ENCODE measurements at regions not wholly inside any gene's neighbourhood (a gene's known extent, or its start where the extent isn't known, plus 50 kb on each side); places are given as distances from the start of the nearest gene placed in this dataset.

GRCh38 chr11:38448284-38448683 lies 1850.2 kb upstream of the RAG2 start:
- TF ChIP-seq POLR2A (IDR thresholded peaks at IDR 0.05): no peak
- TF ChIP-seq CTCF (IDR thresholded peaks at IDR 0.05): no peak
- no peak for TF ChIP-seq POLR2AphosphoS5 (IDR thresholded peaks at IDR 0.05)
- TF ChIP-seq EP300 (IDR thresholded peaks at IDR 0.05): no peak
- Histone ChIP-seq H3K27ac (no peak overlapping the region), H3K9me3 (no peaks in the 10 kb centered on the region), H3K36me3 (no peaks in the 10 kb centered on the region), H3K4me1 (no peaks in the 10 kb centered on the region), H3K27me3 (no peaks in the 10 kb centered on the region), H3K4me3 (no peak overlapping the region)
- no peak for DNase-seq
- intact Hi-C loops (cut with DNase I; ENCODE audit: low total_unique reads): no loop called here
- 43 to 57% (median 50%) methylated on average over 2 of the region's 2 CpGs for WGBS, 5 donors

- TF ChIP-seq CTCF (IDR thresholded peaks at IDR 0.05) (no peak), POLR2A (IDR thresholded peaks at IDR 0.05) (no peak), EP300 (IDR thresholded peaks at IDR 0.05) (no peak), POLR2AphosphoS5 (IDR thresholded peaks at IDR 0.05) (no peak)
- H3K27me3 ChIP-seq: no peaks in the 10 kb centered on the region
- no peak overlapping the region for H3K4me3 ChIP-seq
- WGBS, 5 donors: 32 to 65% (median 42%) methylated on average over 1 of the region's 1 CpG
- intact Hi-C loops (cut with DNase I; ENCODE audit: low total_unique reads): no loop called here
- DNase-seq: no peak
- H3K27ac ChIP-seq: no peak overlapping the region
- H3K4me1 ChIP-seq: no peaks in the 10 kb centered on the region
- H3K36me3 ChIP-seq: no peaks in the 10 kb centered on the region
- H3K9me3 ChIP-seq: no peaks in the 10 kb centered on the region
Measured at GRCh38 chr11:38446336-38446735, 1848.3 kb upstream of the RAG2 start.

GRCh38 chr11:38438091-38438490 lies 1840.1 kb upstream of the RAG2 start:
- Histone ChIP-seq H3K36me3 (no peaks in the 10 kb centered on the region), H3K4me1 (no peaks in the 10 kb centered on the region), H3K27ac (no peak overlapping the region), H3K4me3 (no peak overlapping the region), H3K27me3 (no peaks in the 10 kb centered on the region), H3K9me3 (peaks cover 0 to 7% (median 0%) of the 10 kb centered on the region in 4 donors)
- TF ChIP-seq EP300 (IDR thresholded peaks at IDR 0.05): no peak
- DNase-seq: no peak
- intact Hi-C loops (cut with DNase I; ENCODE audit: low total_unique reads): no loop called here

GRCh38 chr11:38425578-38425977 lies 1827.5 kb upstream of the RAG2 start:
- 75 to 87% (median 77%) methylated on average over 3 of the region's 3 CpGs for WGBS, 5 donors

GRCh38 chr11:38423042-38423441 lies 1825.0 kb upstream of the RAG2 start:
- Histone ChIP-seq H3K4me1 (no peaks in the 10 kb centered on the region), H3K27me3 (no peaks in the 10 kb centered on the region), H3K36me3 (no peaks in the 10 kb centered on the region), H3K9me3 (no peaks in the 10 kb centered on the region), H3K4me3 (no peak overlapping the region), H3K27ac (no peak overlapping the region)
- TF ChIP-seq EP300 (IDR thresholded peaks at IDR 0.05): no peak
- TF ChIP-seq CTCF (IDR thresholded peaks at IDR 0.05): no peak
- no peak for TF ChIP-seq POLR2AphosphoS5 (IDR thresholded peaks at IDR 0.05)
- no peak for TF ChIP-seq POLR2A (IDR thresholded peaks at IDR 0.05)
- no peak for DNase-seq
- 26 to 57% (median 42%) methylated on average over 2 of the region's 2 CpGs for WGBS, 5 donors
- intact Hi-C loops (cut with DNase I; ENCODE audit: low total_unique reads): no loop called here

More at GRCh38 chr11:38425578-38425977, 1827.5 kb upstream of the RAG2 start:
- Histone ChIP-seq H3K27me3 (no peaks in the 10 kb centered on the region), H3K4me1 (no peaks in the 10 kb centered on the region), H3K4me3 (no peak overlapping the region), H3K36me3 (no peaks in the 10 kb centered on the region), H3K27ac (no peak overlapping the region), H3K9me3 (no peaks in the 10 kb centered on the region)
- no peak for DNase-seq
- no peak for TF ChIP-seq CTCF (IDR thresholded peaks at IDR 0.05)
- intact Hi-C loops (cut with DNase I; ENCODE audit: low total_unique reads): no loop called here

Measured in stomach (tissue), 8 donors.